ENCODE measurements at regions not wholly inside any gene's neighbourhood (a gene's known extent, or its start where the extent isn't known, plus 50 kb on each side); places are given as distances from the start of the nearest gene placed in this dataset.

- no peak for DNase-seq
- no peaks in the 10 kb centered on the region for H3F3A ChIP-seq (ENCODE audit: insufficient read depth, low read depth)
- no peak overlapping the region for H2AFZ ChIP-seq
- intact Hi-C loops (cut with micrococcal nuclease; ENCODE audit: unreplicated experiment): no loop called here
- no peak overlapping the region for H3K4me2 ChIP-seq
- H3K9me2 ChIP-seq (ENCODE audit: insufficient read depth): no peaks in the 10 kb centered on the region
- no TSS peak for BruUV-seq (replicated peaks)
- ChIA-PET CTCF (interaction anchor here (0.5 kb wide), 1 partner anchor 630 kb away, joined by 16 read pairs; no protein-coding TSS in a partner anchor), POLR2A (ENCODE audit: unreplicated experiment) (no interaction called here)
- no peaks in the 10 kb centered on the region for H3K36me3 ChIP-seq (ENCODE audit: low read depth)
- no peaks in the 10 kb centered on the region for H3K79me2 ChIP-seq (ENCODE audit: low read depth)
- no peak overlapping the region for H3K27ac ChIP-seq
- H3K27me3 ChIP-seq (ENCODE audit: insufficient read depth, low read depth): no peaks in the 10 kb centered on the region
- H4K20me1 ChIP-seq (ENCODE audit: insufficient read depth): no peaks in the 10 kb centered on the region
- H3K9me3 ChIP-seq (ENCODE audit: insufficient read depth, low read depth): no peaks in the 10 kb centered on the region
- peaks cover 10% of the 10 kb centered on the region; the same call in 1 of the 2 replicates for H3K4me1 ChIP-seq (replicated peaks; ENCODE audit: insufficient read depth)
- H3K4me3 ChIP-seq: no peak overlapping the region
- TF ChIP-seq EZH2 (IDR thresholded peaks at IDR 0.05; ENCODE audit: low read depth) (no peak), CTCF (conservative IDR thresholded peaks at IDR 0.05) (no peak)
Observed at GRCh38 chr21:33971492-33972013, 55.9 kb upstream of the ATP5PO start.

- H3K27me3 ChIP-seq (ENCODE audit: insufficient read depth, low read depth): no peaks in the 10 kb centered on the region
- no peak overlapping the region for H3K4me2 ChIP-seq
- H3K27ac ChIP-seq: no peak overlapping the region
- H3K9me2 ChIP-seq (ENCODE audit: insufficient read depth): no peaks in the 10 kb centered on the region
- intact Hi-C loops (cut with micrococcal nuclease; ENCODE audit: unreplicated experiment): no loop called here
- TF ChIP-seq EZH2 (IDR thresholded peaks at IDR 0.05; ENCODE audit: low read depth): no peak
- no peak for TF ChIP-seq CTCF (conservative IDR thresholded peaks at IDR 0.05)
- no peaks in the 10 kb centered on the region for H4K20me1 ChIP-seq (ENCODE audit: insufficient read depth)
- no peak overlapping the region for H2AFZ ChIP-seq
- POLR2A ChIA-PET (ENCODE audit: unreplicated experiment): no interaction called here
- H3K36me3 ChIP-seq (ENCODE audit: low read depth): no peaks in the 10 kb centered on the region
- CTCF ChIA-PET: no interaction called here
- no peak overlapping the region for H3K4me3 ChIP-seq
- H3K9me3 ChIP-seq (ENCODE audit: insufficient read depth, low read depth): no peaks in the 10 kb centered on the region
- no peaks in the 10 kb centered on the region for H3K79me2 ChIP-seq (ENCODE audit: low read depth)
- no TSS peak for BruUV-seq (replicated peaks)
- H3K4me1 ChIP-seq (replicated peaks; ENCODE audit: insufficient read depth): peaks cover 6% of the 10 kb centered on the region; the same call in 1 of the 2 replicates
- DNase-seq: no peak
- H3F3A ChIP-seq (ENCODE audit: insufficient read depth, low read depth): no peaks in the 10 kb centered on the region
Observed at GRCh38 chr21:33969581-33969980, 54.0 kb upstream of the ATP5PO start.

GRCh38 chr21:33968995-33969348, 53.4 kb upstream of the ATP5PO start:
- intact Hi-C loops (cut with micrococcal nuclease; ENCODE audit: unreplicated experiment): no loop called here
- Histone ChIP-seq H3K4me2 (no peak overlapping the region), H3K4me3 (no peak overlapping the region), H3K4me1 (replicated peaks; ENCODE audit: insufficient read depth) (peaks cover 6% of the 10 kb centered on the region; the same call in 1 of the 2 replicates), H2AFZ (no peak overlapping the region), H4K20me1 (ENCODE audit: insufficient read depth) (no peaks in the 10 kb centered on the region), H3F3A (ENCODE audit: insufficient read depth, low read depth) (no peaks in the 10 kb centered on the region), H3K79me2 (ENCODE audit: low read depth) (no peaks in the 10 kb centered on the region), H3K27me3 (ENCODE audit: insufficient read depth, low read depth) (no peaks in the 10 kb centered on the region), H3K36me3 (ENCODE audit: low read depth) (no peaks in the 10 kb centered on the region), H3K9me2 (ENCODE audit: insufficient read depth) (no peaks in the 10 kb centered on the region), H3K9me3 (ENCODE audit: insufficient read depth, low read depth) (no peaks in the 10 kb centered on the region), H3K27ac (no peak overlapping the region)
- no peak for DNase-seq
- TF ChIP-seq CTCF (conservative IDR thresholded peaks at IDR 0.05) (no peak), EZH2 (IDR thresholded peaks at IDR 0.05; ENCODE audit: low read depth) (no peak)
- CTCF ChIA-PET: interaction anchor here (0.7 kb wide), 1 partner anchor 259 kb away, joined by 3 read pairs; no protein-coding TSS in a partner anchor
- BruUV-seq (replicated peaks): no TSS peak
- POLR2A ChIA-PET (ENCODE audit: unreplicated experiment): no interaction called here
